Stomach (tissue), 8 donors: ENCODE measurements at regions not wholly inside any gene's neighbourhood (a gene's known extent, or its start where the extent isn't known, plus 50 kb on each side); places are given as distances from the start of the nearest gene placed in this dataset.
A peak's percentile ranks its signal among the peaks of the same experiment; 100 is the strongest.

Experiments used
- DNase-seq, 2 donors: peaks; one replicate each; pipeline versions ENCODE4 v3.0.0 to v3.0.0-alpha.2; 2013 to 2019
- H3K27ac ChIP-seq, 5 donors: fragments of 200-600 bp in 4 of 5; sonication (generic) in 4 of 5; one replicate each; pipeline ENCODE4 v1.5.1; 2013 to 2019; ENCODE audit warnings: mild to moderate bottlenecking in 1 of 5, moderate library complexity in 1 of 5
- H3K27me3 ChIP-seq, 3 donors: fragments of 200-600 bp; sonication (generic); one replicate each; pipeline ENCODE4 v1.5.1; 2017 to 2019; ENCODE audit warnings: mixed run types in 1 of 3
- H3K36me3 ChIP-seq, 4 donors: fragments of 200-600 bp; sonication (generic); 1 replicate in 3 of 4; 2 replicates in 1 of 4; pipeline ENCODE4 v1.5.1; 2016 to 2019
- H3K4me1 ChIP-seq, 4 donors: fragments of 200-600 bp; sonication (generic); one replicate each; pipeline ENCODE4 v1.5.1; 2016 to 2019
- H3K4me3 ChIP-seq, 4 donors: fragments of 200-600 bp; sonication (generic) in 3 of 4; one replicate each; pipeline ENCODE4 v1.5.1; 2016 to 2019; ENCODE audit warnings: mild to moderate bottlenecking in 1 of 4
- H3K9me3 ChIP-seq, 4 donors: fragments of 200-600 bp; sonication (generic); one replicate each; pipeline ENCODE4 v1.5.1; 2016 to 2019
- CTCF ChIP-seq, 7 experiments: fragments of 450-650 bp in 4 of 7; fragments of 200-600 bp in 3 of 7; sonication (generic) in 3 of 7; IDR thresholded peaks; one replicate each; pipeline ENCODE4 v1.5.1; 2016 to 2019; ENCODE audit warnings: antibody characterized with exemption in 7 of 7, control low read depth in 2 of 7, mild to moderate bottlenecking in 1 of 7
- EP300 ChIP-seq: sonication (generic); formaldehyde crosslinking; IDR thresholded peaks from one replicate; pipeline ENCODE4 v1.6.1; 2017; ENCODE audit warnings: antibody characterized with exemption
- POLR2A ChIP-seq, 4 donors: fragments of 450-650 bp; IDR thresholded peaks; one replicate each; pipeline ENCODE4 v1.6.1; 2016; ENCODE audit warnings: antibody characterized with exemption in 4 of 4, control low read depth in 2 of 4, mild to moderate bottlenecking in 1 of 4, moderate library complexity in 1 of 4
- POLR2AphosphoS5 ChIP-seq, 3 donors: sonication (generic); formaldehyde crosslinking; IDR thresholded peaks; one replicate each; pipeline ENCODE4 v1.6.1; 2016; ENCODE audit warnings: antibody characterized with exemption in 3 of 3
- WGBS, 5 donors: extraction: QIAGEN DNeasy Blood & Tissue Kit in 3 of 5; methylation state at CpG; one replicate each; pipeline versions ENCODE4 v1.1.5 to v1.1.7; 2013 to 2018; 5-methylcytosine and 5-hydroxymethylcytosine counted together
- intact Hi-C: fragments of 100-400 bp; cut with DNase I; formaldehyde crosslinking; loops from one replicate; pipeline ENCODE4 v1.15.1; 2023; ENCODE audit warnings: low total_unique reads
- donor health status: healthy with polysubstance abuse.
- donor health status: Bipolar disorder and iron deficiency.
- donor health status: healthy.

GRCh38 chr4:14926368-14926767, 75.9 kb upstream of the CPEB2 start:
- Histone ChIP-seq H3K4me3 (no peak overlapping the region), H3K36me3 (no peaks in the 10 kb centered on the region), H3K27me3 (no peaks in the 10 kb centered on the region), H3K27ac (no peak overlapping the region), H3K4me1 (no peaks in the 10 kb centered on the region), H3K9me3 (no peaks in the 10 kb centered on the region)
- WGBS, 5 donors: 54 to 74% (median 59%) methylated on average over 2 of the region's 2 CpGs
- no peak for TF ChIP-seq POLR2A (IDR thresholded peaks at IDR 0.05)
- no peak for TF ChIP-seq POLR2AphosphoS5 (IDR thresholded peaks at IDR 0.05)
- TF ChIP-seq CTCF (IDR thresholded peaks at IDR 0.05): no peak
- no peak for TF ChIP-seq EP300
- DNase-seq: no peak
- intact Hi-C loops: no loop called here

- intact Hi-C loops: no loop called here
- DNase-seq: no peak
- no peaks in the 10 kb centered on the region for H3K9me3 ChIP-seq
- H3K27me3 ChIP-seq: no peaks in the 10 kb centered on the region
- H3K36me3 ChIP-seq: no peaks in the 10 kb centered on the region
- WGBS, 5 donors: 69 to 91% (median 85%) methylated on average over 1 of the region's 1 CpG
- H3K4me3 ChIP-seq: no peak overlapping the region
- TF ChIP-seq EP300: no peak
- TF ChIP-seq POLR2AphosphoS5 (IDR thresholded peaks at IDR 0.05): no peak
- TF ChIP-seq POLR2A (IDR thresholded peaks at IDR 0.05): no peak
- TF ChIP-seq CTCF (IDR thresholded peaks at IDR 0.05): no peak
- no peak overlapping the region for H3K27ac ChIP-seq
- H3K4me1 ChIP-seq: no peaks in the 10 kb centered on the region
Measured at GRCh38 chr4:14928035-14928434, 74.2 kb upstream of the CPEB2 start.

GRCh38 chr4:14929669-14930068, 72.6 kb upstream of the CPEB2 start:
- H3K9me3 ChIP-seq: no peaks in the 10 kb centered on the region
- H3K27ac ChIP-seq: no peak overlapping the region
- no peak for DNase-seq
- H3K4me1 ChIP-seq: no peaks in the 10 kb centered on the region
- 96 to 100% (median 99%) methylated on average over 1 of the region's 1 CpG for WGBS, 5 donors
- intact Hi-C loops: no loop called here
- H3K27me3 ChIP-seq: no peaks in the 10 kb centered on the region
- no peaks in the 10 kb centered on the region for H3K36me3 ChIP-seq
- TF ChIP-seq CTCF (IDR thresholded peaks at IDR 0.05): no peak
- no peak overlapping the region for H3K4me3 ChIP-seq

- no peak for TF ChIP-seq CTCF (IDR thresholded peaks at IDR 0.05)
- no peak for TF ChIP-seq POLR2AphosphoS5 (IDR thresholded peaks at IDR 0.05)
- no peak for TF ChIP-seq POLR2A (IDR thresholded peaks at IDR 0.05)
- TF ChIP-seq EP300: no peak
- 42 to 68% (median 51%) methylated on average over 9 of the region's 9 CpGs for WGBS, 5 donors
- no peaks in the 10 kb centered on the region for H3K9me3 ChIP-seq
- DNase-seq: peak in 1 of 2 donors; percentile 69
- no peaks in the 10 kb centered on the region for H3K36me3 ChIP-seq
- H3K4me3 ChIP-seq: no peak overlapping the region
- intact Hi-C loops: no loop called here
- H3K27ac ChIP-seq: peak overlapping the region in 1 of 5 donors; percentile 1
- H3K27me3 ChIP-seq: no peaks in the 10 kb centered on the region
- H3K4me1 ChIP-seq: no peaks in the 10 kb centered on the region
Measured at GRCh38 chr4:14934704-14935390, 67.4 kb upstream of the CPEB2 start.
